SK-N-SH (cell line): ENCODE measurements at regions not wholly inside any gene's neighbourhood (a gene's known extent, or its start where the extent isn't known, plus 50 kb on each side); places are given as distances from the start of the nearest gene placed in this dataset.

Source experiments
- CTCF ChIA-PET: fragments of 300-600, 350-600 bp; formaldehyde crosslinking; extraction: SDS; loops from one replicate; lab custom pipeline; 2021; lab: Yijun Ruan, JAX
- POLR2A ChIA-PET: fragments of 350-600 bp; sonication (Branson Sonifier 250); formaldehyde crosslinking; extraction: SDS; loops from one replicate; lab custom pipeline; 2020; ENCODE audit warnings: antibody characterized with exemption, inconsistent platforms; lab: Yijun Ruan, JAX
- DNase-seq: peaks from one replicate; pipeline ENCODE4 v3.0.0; 2012
- H2AFZ ChIP-seq: fragments of 200-600 bp; sonication (generic); 2 replicates; pipeline ENCODE4 v1.8.1; 2016; ENCODE audit warnings: antibody characterized with exemption, mild to moderate bottlenecking, low read depth
- H3F3A ChIP-seq: fragments of 200-600 bp; sonication (generic); replicated peaks from 2 replicates; pipeline ENCODE3; 2016; ENCODE audit warnings: antibody characterized with exemption, mild to moderate bottlenecking; ENCODE audit not compliant: insufficient read depth
- H3K27ac ChIP-seq, 2 experiments: fragments of 200-500 bp in 1 of 2; fragments of 200-600 bp in 1 of 2; sonication (Bioruptor generic) in 1 of 2; sonication (generic), shearing (Covaris generic) in 1 of 2; 2 replicates each; pipeline versions ENCODE4 v1.5.1 to v1.6.1; 2014 to 2016; ENCODE audit warnings: low read depth in 2 of 2, inconsistent platforms in 1 of 2, low read length in 1 of 2, mild to moderate bottlenecking in 1 of 2, mixed read lengths in 1 of 2
- H3K27me3 ChIP-seq: fragments of 200-600 bp; sonication (generic), shearing (Covaris generic); 2 replicates; pipeline ENCODE4 v1.6.1; 2016; ENCODE audit warnings: mixed run types; ENCODE audit not compliant: insufficient read depth
- H3K36me3 ChIP-seq, 2 experiments: fragments of 200-500 bp in 1 of 2; fragments of 200-600 bp in 1 of 2; sonication (Bioruptor generic) in 1 of 2; sonication (generic) in 1 of 2; replicated peaks in 1 of 2; 2 replicates each; pipeline versions ENCODE3 to v1.5.1; 2014 to 2016; ENCODE audit warnings: low read length in 1 of 2, mild to moderate bottlenecking in 1 of 2; ENCODE audit not compliant: insufficient read depth in 2 of 2, control insufficient read depth in 1 of 2
- H3K4me1 ChIP-seq, 2 experiments: fragments of 200-500 bp in 1 of 2; fragments of 200-600 bp in 1 of 2; sonication (Bioruptor generic) in 1 of 2; sonication (generic), shearing (Covaris generic) in 1 of 2; 2 replicates each; pipeline versions ENCODE4 v1.5.1 to v1.6.1; 2014 to 2016; ENCODE audit warnings: low read depth in 1 of 2, low read length in 1 of 2, mixed run types in 1 of 2; ENCODE audit not compliant: insufficient read depth in 2 of 2, control insufficient read depth in 1 of 2
- H3K4me2 ChIP-seq: fragments of 200-600 bp; sonication (generic), shearing (Covaris generic); 2 replicates; pipeline ENCODE4 v1.6.1; 2017; ENCODE audit warnings: mixed run types
- H3K4me3 ChIP-seq, 2 experiments: fragments of 200-500 bp in 1 of 2; fragments of 200-600 bp in 1 of 2; sonication (Bioruptor generic) in 1 of 2; sonication (generic), shearing (Covaris generic) in 1 of 2; 2 replicates each; pipeline versions ENCODE4 v1.5.1 to v1.8.1; 2014 to 2016; ENCODE audit warnings: low read depth in 2 of 2, inconsistent platforms in 1 of 2, low read length in 1 of 2, mild to moderate bottlenecking in 1 of 2, mixed read lengths in 1 of 2, moderate library complexity in 1 of 2
- H3K79me2 ChIP-seq: fragments of 200-600 bp; sonication (generic); 2 replicates; pipeline ENCODE4 v1.8.1; 2017; ENCODE audit warnings: mild to moderate bottlenecking; ENCODE audit not compliant: insufficient read depth
- H3K9ac ChIP-seq: fragments of 200-600 bp; sonication (generic); 2 replicates; pipeline ENCODE4 v1.6.1; 2017; ENCODE audit warnings: mixed run types
- H3K9me2 ChIP-seq: fragments of 200-600 bp; sonication (generic); 2 replicates; pipeline ENCODE4 v1.6.1; 2017; ENCODE audit warnings: mixed run types
- H3K9me3 ChIP-seq: fragments of 200-600 bp; sonication (generic); 2 replicates; pipeline ENCODE4 v1.6.1; 2017; ENCODE audit warnings: mixed run types, mild to moderate bottlenecking, moderate library complexity
- H4K20me1 ChIP-seq: fragments of 200-600 bp; sonication (generic); 2 replicates; pipeline ENCODE4 v1.6.1; 2017; ENCODE audit warnings: mild to moderate bottlenecking, mixed run types; ENCODE audit not compliant: insufficient read depth
- CHD2 ChIP-seq: fragments of 150-350 bp; IDR thresholded peaks from 2 replicates; pipeline ENCODE4 v1.6.1; 2018; ENCODE audit warnings: low read length; ENCODE audit not compliant: partially characterized antibody
- FOSL2 ChIP-seq: IDR thresholded peaks from 2 replicates; pipeline ENCODE4 v1.4.0; 2012; ENCODE audit warnings: low read depth, mild to moderate bottlenecking, moderate library complexity, borderline replicate concordance
- FOXM1 ChIP-seq: IDR thresholded peaks from 2 replicates; pipeline ENCODE4 v1.4.0; 2012; ENCODE audit warnings: low read depth, mild to moderate bottlenecking
- GABPA ChIP-seq: IDR thresholded peaks from 2 replicates; pipeline ENCODE4 v1.4.0; 2012; ENCODE audit warnings: low read depth, mild to moderate bottlenecking
- GATA2 ChIP-seq: sonication (generic); formaldehyde crosslinking; IDR thresholded peaks from 2 replicates; pipeline ENCODE4 v1.5.0; 2020; ENCODE audit warnings: mild to moderate bottlenecking, missing genetic modification reagents
- JUND ChIP-seq: IDR thresholded peaks from 2 replicates; pipeline ENCODE4 v1.4.0; 2012
- MAX ChIP-seq: IDR thresholded peaks from 2 replicates; pipeline ENCODE4 v1.4.0; 2012; ENCODE audit warnings: low read depth
- MXI1 ChIP-seq: IDR thresholded peaks from 2 replicates; pipeline ENCODE4 v1.6.1; 2012; ENCODE audit warnings: mild to moderate bottlenecking, low read depth, low read length, improper control_type of control experiment
- NFIC ChIP-seq: IDR thresholded peaks from 2 replicates; pipeline ENCODE4 v1.4.0; 2012; ENCODE audit warnings: borderline replicate concordance
- POLR2AphosphoS5 ChIP-seq: IDR thresholded peaks from 2 replicates; pipeline ENCODE4 v1.6.1; 2012; ENCODE audit warnings: low read depth, low read length
- RAD21 ChIP-seq: IDR thresholded peaks from 2 replicates; pipeline ENCODE4 v1.6.1; 2012; ENCODE audit warnings: mild to moderate bottlenecking, low read length
- RFX5 ChIP-seq: IDR thresholded peaks from 2 replicates; pipeline ENCODE4 v1.6.1; 2012; ENCODE audit warnings: mild to moderate bottlenecking, improper control_type of control experiment, low read length
- RXRA ChIP-seq: IDR thresholded peaks from 2 replicates; pipeline ENCODE4 v1.4.0; 2012; ENCODE audit warnings: low read depth, mild to moderate bottlenecking, borderline replicate concordance
- SIN3A ChIP-seq: IDR thresholded peaks from 2 replicates; pipeline ENCODE4 v1.6.1; 2012; ENCODE audit warnings: low read depth, mild to moderate bottlenecking, low read length, moderate library complexity, borderline replicate concordance
- SMC3 ChIP-seq: IDR thresholded peaks from 2 replicates; pipeline ENCODE4 v1.6.1; 2012; ENCODE audit warnings: low read depth, low read length, improper control_type of control experiment
- TAF1 ChIP-seq: IDR thresholded peaks from 2 replicates; pipeline ENCODE4 v1.6.1; 2012; ENCODE audit warnings: low read depth, mild to moderate bottlenecking, low read length, moderate library complexity, borderline replicate concordance
- TCF12 ChIP-seq: IDR thresholded peaks from 2 replicates; pipeline ENCODE4 v1.4.0; 2012
- USF1 ChIP-seq: IDR thresholded peaks from 2 replicates; pipeline ENCODE4 v1.4.0; 2012; ENCODE audit warnings: low read depth, borderline replicate concordance
- ZBTB33 ChIP-seq: IDR thresholded peaks from 2 replicates; pipeline ENCODE4 v1.4.0; 2012; ENCODE audit warnings: low read depth, borderline replicate concordance
- WGBS: methylation state at CpG from one replicate; pipeline ENCODE4 v1.1.6; 2017; ENCODE audit warnings: low lambda C conversion rate; 5-methylcytosine and 5-hydroxymethylcytosine counted together

GRCh38 chr2:8148260-8149006 is 533.4 kb upstream of the ID2 start (continued):
- peak; percentile 97 for TF ChIP-seq NFIC
- TF ChIP-seq JUND, result peak; percentile 97
- no peak for TF ChIP-seq RAD21
- TF ChIP-seq RXRA, result peak; percentile 95
- peak; percentile 82; the same call in 1 of the 2 replicates for TF ChIP-seq FOXM1
- peak; percentile 86; the same call in 1 of the 2 replicates for TF ChIP-seq ZBTB33
- peak; percentile 95 for TF ChIP-seq TCF12
- 0 out of 2 replicates have a peak, but pooled peaks have one; percentile 15 for TF ChIP-seq SIN3A

GRCh38 chr2:8149007-8149405 is 532.9 kb upstream of the ID2 start:
- H3K36me3 ChIP-seq, result no peaks in the 10 kb centered on the region
- no peak overlapping the region for H3K9ac ChIP-seq
- TF ChIP-seq MAX (no peak), GATA2 (CRISPR knock-in tag) (no peak), TCF12 (no peak), RFX5 (no peak), RAD21 (no peak), SMC3 (no peak), TAF1 (no peak), CHD2 (no peak), POLR2AphosphoS5 (no peak), FOSL2 (no peak), USF1 (no peak), MXI1 (no peak), RXRA (no peak), GABPA (no peak)
- no peak overlapping the region for H3K4me3 ChIP-seq
- peak overlapping the region; percentile 4; the same call in 1 of the 2 replicates for H3K4me2 ChIP-seq
- no peaks in the 10 kb centered on the region for H3K27me3 ChIP-seq
- H3F3A ChIP-seq, result peaks cover 10% of the 10 kb centered on the region
- 89% methylated on average over 5 of the region's 5 CpGs for WGBS
- no peaks in the 10 kb centered on the region for H4K20me1 ChIP-seq
- no peaks in the 10 kb centered on the region for H3K79me2 ChIP-seq
- H3K9me3 ChIP-seq, result no peaks in the 10 kb centered on the region
- DNase-seq, result no peak
- no peak overlapping the region for H2AFZ ChIP-seq
- H3K4me1 ChIP-seq, result peaks cover 12 to 37% of the 10 kb centered on the region in 2 experiments; a peak in 2 of 4 replicates
- H3K9me2 ChIP-seq, result no peaks in the 10 kb centered on the region
- H3K27ac ChIP-seq, result peak overlapping the region in 1 of 2 experiments; percentile 58; a peak in 2 of 4 replicates
- POLR2A ChIA-PET, result no interaction called here
- CTCF ChIA-PET, result interaction anchor here (1.1 to 1.5 kb wide), 3 partner anchors 13 to 41 kb away, joined by 3 to 6 read pairs (median 3); no protein-coding TSS in a partner anchor
